Endothelial cell of umbilical vein (primary cell): ENCODE measurements at regions not wholly inside any gene's neighbourhood (a gene's known extent, or its start where the extent isn't known, plus 50 kb on each side); places are given as distances from the start of the nearest gene placed in this dataset.

ENCODE experiments used
- BruUV-seq: library from RNA; stranded (reverse); fragments of 400-500 nt; replicated peaks from 2 replicates; lab custom pipeline; 2021; lab: Mats Ljungman, UMichigan
- CTCF ChIA-PET: fragments of 300-600, 350-600 bp; sonication (Branson Sonifier 250); formaldehyde crosslinking; loops from one replicate; lab custom pipeline; 2021; ENCODE audit warnings: antibody characterized with exemption, inconsistent platforms; lab: Charles Lee
- POLR2A ChIA-PET: fragments of 300-600, 350-600 bp; sonication (Branson Sonifier 250); formaldehyde crosslinking; loops from one replicate; lab custom pipeline; 2021; ENCODE audit warnings: antibody characterized with exemption, inconsistent platforms; lab: Charles Lee
- DNase-seq: peaks from one replicate; pipeline ENCODE4 v3.0.0-alpha.2; 2011; ENCODE audit warnings: low read depth, low spot score
- FAIRE-seq: peaks from 2 replicates; lab custom pipeline; 2011; peaks lifted over from hg19 to GRCh38; lab: Jason Lieb, UNC
- H2AFZ ChIP-seq: 2 replicates; pipeline ENCODE4 v1.6.0; 2012; ENCODE audit warnings: low read depth, low read length, control low read depth, inconsistent platforms
- H3K27ac ChIP-seq: 2 replicates; pipeline ENCODE4 v1.5.1; 2011; ENCODE audit warnings: low read depth, mild to moderate bottlenecking, control low read depth, low read length, moderate library complexity; ENCODE audit not compliant: insufficient read depth
- H3K27me3 ChIP-seq, 2 experiments: 2 replicates each; pipeline versions ENCODE4 v1.6.0 to v1.6.1; 2011; ENCODE audit warnings: low read length in 2 of 2, mixed read lengths in 1 of 2; ENCODE audit not compliant: control insufficient read depth in 2 of 2, insufficient read depth in 2 of 2
- H3K36me3 ChIP-seq, 2 experiments: 2 replicates in 1 of 2; 3 replicates in 1 of 2; pipeline ENCODE4 v1.5.1; 2011; ENCODE audit warnings: low read length in 2 of 2, mild to moderate bottlenecking in 1 of 2, moderate library complexity in 1 of 2; ENCODE audit not compliant: control insufficient read depth in 2 of 2, insufficient read depth in 2 of 2; ENCODE audit errors: extremely low read depth in 1 of 2
- H3K4me1 ChIP-seq: 3 replicates; pipeline ENCODE4 v1.5.1; 2011; ENCODE audit warnings: mild to moderate bottlenecking, low read length; ENCODE audit not compliant: control insufficient read depth, insufficient read depth; ENCODE audit errors: extremely low read depth
- H3K4me2 ChIP-seq: 2 replicates; pipeline ENCODE4 v1.6.1; 2011; ENCODE audit warnings: low read length, control low read depth, mixed read lengths; ENCODE audit not compliant: insufficient read depth
- H3K4me3 ChIP-seq, 3 experiments: fragments of 200-600 bp in 1 of 3; sonication (generic), shearing (Covaris generic) in 1 of 3; replicated peaks in 1 of 3; 2 replicates each; pipeline ENCODE4 v1.5.1; 2011 to 2016; ENCODE audit warnings: control low read depth in 3 of 3, low read length in 3 of 3, mild to moderate bottlenecking in 2 of 3, inconsistent platforms in 1 of 3, low read depth in 1 of 3, moderate library complexity in 1 of 3; ENCODE audit not compliant: insufficient read depth in 1 of 3
- H3K79me2 ChIP-seq: 2 replicates; pipeline ENCODE4 v1.6.0; 2012; ENCODE audit warnings: low read length, inconsistent platforms; ENCODE audit not compliant: control insufficient read depth, insufficient read depth
- H3K9ac ChIP-seq: replicated peaks from 2 replicates; pipeline ENCODE3; 2011; ENCODE audit warnings: low read length, control low read depth; ENCODE audit not compliant: insufficient read depth; ENCODE audit errors: extremely low read depth
- H3K9me1 ChIP-seq: replicated peaks from 3 replicates; pipeline ENCODE4 v1.6.0; 2011; ENCODE audit warnings: mild to moderate bottlenecking, low read length; ENCODE audit not compliant: control insufficient read depth, insufficient read depth; ENCODE audit errors: extremely low read depth
- H3K9me3 ChIP-seq: replicated peaks from 2 replicates; pipeline ENCODE4 v1.5.1; 2012; ENCODE audit warnings: low read length, inconsistent platforms; ENCODE audit not compliant: control insufficient read depth, insufficient read depth
- H4K20me1 ChIP-seq: replicated peaks from 2 replicates; pipeline ENCODE3; 2011; ENCODE audit warnings: mild to moderate bottlenecking, low read length; ENCODE audit not compliant: control insufficient read depth, insufficient read depth; ENCODE audit errors: extremely low read depth
- EZH2 ChIP-seq: IDR thresholded peaks from 2 replicates; pipeline ENCODE4 v1.6.1; 2012; ENCODE audit warnings: borderline replicate concordance, low read depth, mild to moderate bottlenecking, moderate library complexity, low read length, inconsistent platforms; ENCODE audit not compliant: severe bottlenecking
- FOS ChIP-seq: IDR thresholded peaks from 2 replicates; pipeline ENCODE4 v1.6.1; 2011; ENCODE audit warnings: mild to moderate bottlenecking, low read length, moderate library complexity, borderline replicate concordance; ENCODE audit not compliant: insufficient read depth
- GATA2 ChIP-seq: IDR thresholded peaks from 2 replicates; pipeline ENCODE4 v1.7.0; 2011; ENCODE audit warnings: low read depth, mild to moderate bottlenecking, moderate library complexity, mixed read lengths, low read length; ENCODE audit not compliant: insufficient read length, insufficient read depth
- JUN ChIP-seq: IDR thresholded peaks from 2 replicates; pipeline ENCODE4 v1.6.1; 2011; ENCODE audit warnings: borderline replicate concordance, low read depth; ENCODE audit not compliant: insufficient read length, insufficient read depth
- MYC ChIP-seq: IDR thresholded peaks from one replicate; pipeline ENCODE4 v1.6.1; 2011; ENCODE audit warnings: mild to moderate bottlenecking, low read depth, low read length
- POLR2A ChIP-seq: IDR thresholded peaks from 2 replicates; pipeline ENCODE4 v1.6.1; 2012; ENCODE audit warnings: low read depth, mild to moderate bottlenecking, control low read depth, low read length
- POLR2AphosphoS5 ChIP-seq: IDR thresholded peaks from 2 replicates; pipeline ENCODE4 v1.6.1; 2012; ENCODE audit warnings: low read depth, mild to moderate bottlenecking, control low read depth, low read length, moderate library complexity; ENCODE audit not compliant: insufficient read depth
- dilution Hi-C: fragments of 300-500 bp; cut with MboI; formaldehyde crosslinking; loops from one replicate; pipeline ENCODE4 v1.15.0; 2019; ENCODE audit warnings: low sequenced_read_pairs; ENCODE audit not compliant: extremely low pct_ligation_motif_present
- intact Hi-C: fragments of 100-400 bp; cut with micrococcal nuclease; formaldehyde crosslinking; loops from one replicate; pipeline ENCODE4 v1.10.0; 2022
- TF ChIP-seq, protein P1 (sequence below): IDR thresholded peaks from 2 replicates; pipeline ENCODE4 v1.6.1; 2011; ENCODE audit not compliant: insufficient read depth, insufficient read length
- TF ChIP-seq, protein P2 (sequence below), 2 donors: IDR thresholded peaks; 1 replicate in 1 of 2; 2 replicates in 1 of 2; pipeline ENCODE4 v1.5.1; 2011; ENCODE audit warnings: low read length in 2 of 2, mild to moderate bottlenecking in 2 of 2, moderate library complexity in 2 of 2, control low read depth in 1 of 2, inconsistent platforms in 1 of 2, low read depth in 1 of 2; ENCODE audit not compliant: insufficient read depth in 1 of 2; ENCODE audit errors: extremely low read depth in 1 of 2

DNA sequence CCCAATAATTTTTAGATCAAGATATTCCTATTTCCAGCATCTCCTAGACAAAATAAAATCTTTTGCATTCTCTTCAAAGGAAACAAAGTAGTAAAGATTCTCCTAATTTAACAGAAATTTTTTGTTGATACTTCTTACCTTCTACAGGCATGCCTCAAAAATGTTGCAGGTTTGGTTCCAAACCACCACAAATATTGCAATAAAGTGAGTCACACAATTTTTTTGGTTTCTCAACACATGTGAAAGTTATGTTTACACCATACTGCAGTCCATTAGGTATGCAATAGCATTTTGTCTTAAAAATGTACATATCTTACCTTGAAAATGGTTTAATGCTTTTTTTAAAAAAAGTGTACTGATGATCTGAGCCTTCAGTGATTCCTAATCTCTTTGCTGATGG, 65.6 kb upstream of the USP15 start:
- Histone ChIP-seq H3K4me3 (no peak overlapping the region), H3K36me3 (no peaks in the 10 kb centered on the region), H2AFZ (no peak overlapping the region), H3K79me2 (no peaks in the 10 kb centered on the region), H3K9ac (no peak overlapping the region), H3K4me2 (no peak overlapping the region), H3K27ac (no peak overlapping the region), H3K9me3 (no peaks in the 10 kb centered on the region), H3K4me1 (peaks cover 12% of the 10 kb centered on the region), H4K20me1 (no peaks in the 10 kb centered on the region), H3K27me3 (peaks cover 30 to 51% of the 10 kb centered on the region in 2 experiments), H3K9me1 (no peaks in the 10 kb centered on the region)
- DNase-seq (no peak), FAIRE-seq (no peak)
- intact Hi-C loops (loop anchor here (5.0 kb wide), 2 partner anchors 1702 to 1937 kb away; no protein-coding TSS in a partner anchor), dilution Hi-C loops (no loop called here)
- CTCF ChIA-PET, result interaction anchor here (1.6 kb wide), 1 partner anchor 16 kb away, joined by 7 read pairs; no protein-coding TSS in a partner anchor
- BruUV-seq, result no TSS peak
- TF ChIP-seq MYC (no peak), FOS (no peak), JUN (no peak), POLR2AphosphoS5 (no peak), GATA2 (no peak), POLR2A (no peak), EZH2 (no peak)
- TF ChIP-seq, protein P1, sequence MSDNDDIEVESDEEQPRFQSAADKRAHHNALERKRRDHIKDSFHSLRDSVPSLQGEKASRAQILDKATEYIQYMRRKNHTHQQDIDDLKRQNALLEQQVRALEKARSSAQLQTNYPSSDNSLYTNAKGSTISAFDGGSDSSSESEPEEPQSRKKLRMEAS, result no peak
- TF ChIP-seq, protein P2, sequence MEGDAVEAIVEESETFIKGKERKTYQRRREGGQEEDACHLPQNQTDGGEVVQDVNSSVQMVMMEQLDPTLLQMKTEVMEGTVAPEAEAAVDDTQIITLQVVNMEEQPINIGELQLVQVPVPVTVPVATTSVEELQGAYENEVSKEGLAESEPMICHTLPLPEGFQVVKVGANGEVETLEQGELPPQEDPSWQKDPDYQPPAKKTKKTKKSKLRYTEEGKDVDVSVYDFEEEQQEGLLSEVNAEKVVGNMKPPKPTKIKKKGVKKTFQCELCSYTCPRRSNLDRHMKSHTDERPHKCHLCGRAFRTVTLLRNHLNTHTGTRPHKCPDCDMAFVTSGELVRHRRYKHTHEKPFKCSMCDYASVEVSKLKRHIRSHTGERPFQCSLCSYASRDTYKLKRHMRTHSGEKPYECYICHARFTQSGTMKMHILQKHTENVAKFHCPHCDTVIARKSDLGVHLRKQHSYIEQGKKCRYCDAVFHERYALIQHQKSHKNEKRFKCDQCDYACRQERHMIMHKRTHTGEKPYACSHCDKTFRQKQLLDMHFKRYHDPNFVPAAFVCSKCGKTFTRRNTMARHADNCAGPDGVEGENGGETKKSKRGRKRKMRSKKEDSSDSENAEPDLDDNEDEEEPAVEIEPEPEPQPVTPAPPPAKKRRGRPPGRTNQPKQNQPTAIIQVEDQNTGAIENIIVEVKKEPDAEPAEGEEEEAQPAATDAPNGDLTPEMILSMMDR (IDR thresholded peaks at IDR 0.05; ENCODE audit: extremely low read depth in 1 of 2, insufficient read depth in 1 of 2, low read depth in 1 of 2, low read length in 2 of 2), result no peak
- POLR2A ChIA-PET, result no interaction called here
